ENCODE measurements at regions not wholly inside any gene's neighbourhood (a gene's known extent, or its start where the extent isn't known, plus 50 kb on each side); places are given as distances from the start of the nearest gene placed in this dataset.

GRCh38 chr9:25207402-25208195 lies 470.6 kb downstream of the TUSC1 start:
- TF ChIP-seq ZFX (IDR thresholded peaks at IDR 0.05): no peak
- no peak for TF ChIP-seq CTCF (conservative IDR thresholded peaks at IDR 0.05)
- no peak overlapping the region for H3K27ac ChIP-seq

- no peak overlapping the region for H3K27ac ChIP-seq
- TF ChIP-seq CTCF (conservative IDR thresholded peaks at IDR 0.05): no peak
- TF ChIP-seq ZFX (IDR thresholded peaks at IDR 0.05): no peak
Observed at GRCh38 chr9:25206027-25206426, 472.2 kb downstream of the TUSC1 start.

GRCh38 chr9:25205285-25205684 lies 473.0 kb downstream of the TUSC1 start:
- H3K27ac ChIP-seq: no peak overlapping the region
- no peak for TF ChIP-seq ZFX (IDR thresholded peaks at IDR 0.05)
- no peak for TF ChIP-seq CTCF (conservative IDR thresholded peaks at IDR 0.05)

- H3K27ac ChIP-seq: no peak overlapping the region
- no peak for TF ChIP-seq ZFX (IDR thresholded peaks at IDR 0.05)
- no peak for TF ChIP-seq CTCF (conservative IDR thresholded peaks at IDR 0.05)
Observed at GRCh38 chr9:25177858-25178257, 500.4 kb downstream of the TUSC1 start.

- H3K27ac ChIP-seq: no peak overlapping the region
- TF ChIP-seq ZFX (IDR thresholded peaks at IDR 0.05): no peak
- no peak for TF ChIP-seq CTCF (conservative IDR thresholded peaks at IDR 0.05)
Observed at GRCh38 chr9:25129537-25129936, 548.7 kb downstream of the TUSC1 start.

GRCh38 chr9:25121811-25122210 lies 556.4 kb downstream of the TUSC1 start:
- H3K27ac ChIP-seq: no peak overlapping the region
- no peak for TF ChIP-seq CTCF (conservative IDR thresholded peaks at IDR 0.05)
- no peak for TF ChIP-seq ZFX (IDR thresholded peaks at IDR 0.05)

GRCh38 chr9:25119041-25119440 lies 559.2 kb downstream of the TUSC1 start:
- no peak overlapping the region for H3K27ac ChIP-seq
- no peak for TF ChIP-seq CTCF (conservative IDR thresholded peaks at IDR 0.05)

All from C4-2B (cell line).